A549 (cell line): ENCODE measurements at regions not wholly inside any gene's neighbourhood (a gene's known extent, or its start where the extent isn't known, plus 50 kb on each side); places are given as distances from the start of the nearest gene placed in this dataset.

Source experiments
- ATOH8 ChIP-seq: fragments of 250-450 bp; sonication (Bioruptor Pico); IDR thresholded peaks from 2 replicates; pipeline ENCODE4 v1.5.0; 2020; ENCODE audit warnings: low read depth, mild to moderate bottlenecking, moderate library complexity
- CBX8 ChIP-seq: fragments of 200-600 bp; sonication (generic); IDR thresholded peaks from 2 replicates; pipeline ENCODE4 v1.6.1; 2016
- CTCF ChIP-seq: fragments of >200 bp; sonication (Bioruptor Twin); formaldehyde crosslinking; IDR thresholded peaks from 3 replicates; pipeline ENCODE4 v1.5.1; 2016
- JUN ChIP-seq, 2 experiments: fragments of >200 bp; sonication (Bioruptor Twin); formaldehyde crosslinking; IDR thresholded peaks; 2 replicates in 1 of 2; 3 replicates in 1 of 2; pipeline ENCODE4 v1.6.1; 2016 to 2017
- MAFK ChIP-seq: fragments of 450-650 bp; IDR thresholded peaks from 2 replicates; pipeline ENCODE4 v1.6.1; 2014; ENCODE audit not compliant: partially characterized antibody
- MAX ChIP-seq: IDR thresholded peaks from 2 replicates; pipeline ENCODE4 v1.6.1; 2012
- POLR2AphosphoS2 ChIP-seq: conservative IDR thresholded peaks from 2 replicates; pipeline ENCODE4 v1.6.1; 2012; ENCODE audit warnings: low read length, improper control_type of control experiment, inconsistent platforms
- RCOR1 ChIP-seq: fragments of 150-350 bp; IDR thresholded peaks from 2 replicates; pipeline ENCODE4 v1.6.1; 2014; ENCODE audit warnings: antibody characterized with exemption, low read length, low read depth
- REST ChIP-seq: fragments of 200-600 bp; sonication (generic); IDR thresholded peaks from 2 replicates; pipeline ENCODE4 v1.6.1; 2016; ENCODE audit warnings: antibody characterized with exemption, mild to moderate bottlenecking, moderate library complexity
- RFX5 ChIP-seq: fragments of 450-650 bp; IDR thresholded peaks from 2 replicates; pipeline ENCODE4 v1.7.1; 2014; ENCODE audit warnings: antibody characterized with exemption, mild to moderate bottlenecking, moderate library complexity
- SMC3 ChIP-seq: fragments of >200 bp; sonication (Bioruptor Twin); formaldehyde crosslinking; IDR thresholded peaks from 3 replicates; pipeline ENCODE4 v1.6.1; 2018; ENCODE audit warnings: inconsistent platforms

- no peak for TF ChIP-seq REST
- no peak for TF ChIP-seq SMC3
- TF ChIP-seq RFX5 = no peak
- no peak for TF ChIP-seq MAFK
- no peak for TF ChIP-seq POLR2AphosphoS2
- no peak for TF ChIP-seq MAX
- TF ChIP-seq CTCF = no peak
- TF ChIP-seq ATOH8 (CRISPR knock-in tag) = no peak
- TF ChIP-seq RCOR1 = no peak
- TF ChIP-seq JUN (IDR thresholded peaks at IDR 0.05) = no peak
- no peak for TF ChIP-seq CBX8
Observed at GRCh38 chr18:43525169-43525568, 247.9 kb upstream of the SYT4 start.
